ENCODE measurements at regions not wholly inside any gene's neighbourhood (a gene's known extent, or its start where the extent isn't known, plus 50 kb on each side); places are given as distances from the start of the nearest gene placed in this dataset.

DNA sequence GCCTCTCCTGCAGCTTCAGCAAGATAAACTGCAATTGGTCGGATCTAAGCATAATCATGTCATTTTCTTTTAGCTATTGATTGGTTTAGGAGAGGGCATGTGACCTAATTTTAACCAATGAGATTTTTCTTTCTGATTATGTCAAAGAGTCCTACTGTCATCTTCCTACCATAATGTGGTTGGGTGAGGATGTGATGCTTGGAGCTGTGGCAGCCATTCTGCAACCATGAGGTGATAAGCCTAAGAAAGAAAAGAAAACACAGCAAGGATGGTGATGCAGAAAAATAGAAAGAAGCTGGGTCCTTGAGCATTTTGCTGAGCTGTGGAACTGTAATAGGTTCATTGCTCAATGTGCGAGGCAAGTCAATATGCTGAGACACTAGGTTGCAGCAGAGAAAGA is 121.7 kb upstream of the CRHR1 start:
- no peak for TF ChIP-seq POLR2AphosphoS5 (IDR thresholded peaks at IDR 0.05; ENCODE audit: insufficient read depth in 1 of 2, low read depth in 1 of 2)
- TF ChIP-seq, protein P1, sequence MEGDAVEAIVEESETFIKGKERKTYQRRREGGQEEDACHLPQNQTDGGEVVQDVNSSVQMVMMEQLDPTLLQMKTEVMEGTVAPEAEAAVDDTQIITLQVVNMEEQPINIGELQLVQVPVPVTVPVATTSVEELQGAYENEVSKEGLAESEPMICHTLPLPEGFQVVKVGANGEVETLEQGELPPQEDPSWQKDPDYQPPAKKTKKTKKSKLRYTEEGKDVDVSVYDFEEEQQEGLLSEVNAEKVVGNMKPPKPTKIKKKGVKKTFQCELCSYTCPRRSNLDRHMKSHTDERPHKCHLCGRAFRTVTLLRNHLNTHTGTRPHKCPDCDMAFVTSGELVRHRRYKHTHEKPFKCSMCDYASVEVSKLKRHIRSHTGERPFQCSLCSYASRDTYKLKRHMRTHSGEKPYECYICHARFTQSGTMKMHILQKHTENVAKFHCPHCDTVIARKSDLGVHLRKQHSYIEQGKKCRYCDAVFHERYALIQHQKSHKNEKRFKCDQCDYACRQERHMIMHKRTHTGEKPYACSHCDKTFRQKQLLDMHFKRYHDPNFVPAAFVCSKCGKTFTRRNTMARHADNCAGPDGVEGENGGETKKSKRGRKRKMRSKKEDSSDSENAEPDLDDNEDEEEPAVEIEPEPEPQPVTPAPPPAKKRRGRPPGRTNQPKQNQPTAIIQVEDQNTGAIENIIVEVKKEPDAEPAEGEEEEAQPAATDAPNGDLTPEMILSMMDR (IDR thresholded peaks at IDR 0.05), result no peak
- TF ChIP-seq POLR2A (IDR thresholded peaks at IDR 0.05), result no peak

Data from vagina (tissue), 2 donors.